Astrocyte of the cerebellum (primary cell): ENCODE measurements at regions not wholly inside any gene's neighbourhood (a gene's known extent, or its start where the extent isn't known, plus 50 kb on each side); places are given as distances from the start of the nearest gene placed in this dataset.
"Not testable (repeated sequence)": the region's sequence is repeated elsewhere in the genome, so short reads cannot be mapped to it uniquely, and the experiment has no call there.

Experiments
- DNase-seq: peaks from one replicate; pipeline ENCODE4 v3.0.0-alpha.2; 2011; ENCODE audit warnings: low read depth
- H3K4me3 ChIP-seq: 2 replicates; pipeline ENCODE4 v1.5.1; 2011; ENCODE audit warnings: mild to moderate bottlenecking, low read depth, low read length, moderate library complexity
- in situ Hi-C: cut with HindIII; loops from 2 replicates; pipeline ENCODE4 v1.10.0; 2017; ENCODE audit warnings: low sequenced_read_pairs
- TF ChIP-seq, protein P1 (sequence below): IDR thresholded peaks from 2 replicates; pipeline ENCODE4 v1.5.1; 2012; ENCODE audit warnings: low read length, low read depth, moderate library complexity, mild to moderate bottlenecking; ENCODE audit errors: missing control alignments

GRCh38 chr7:28330384-28331070, 81.8 kb upstream of the CREB5 start:
- in situ Hi-C loops = loop anchor here (5.0 kb wide), 1 partner anchor 38 kb away; no protein-coding TSS in a partner anchor
- TF ChIP-seq, protein P1, sequence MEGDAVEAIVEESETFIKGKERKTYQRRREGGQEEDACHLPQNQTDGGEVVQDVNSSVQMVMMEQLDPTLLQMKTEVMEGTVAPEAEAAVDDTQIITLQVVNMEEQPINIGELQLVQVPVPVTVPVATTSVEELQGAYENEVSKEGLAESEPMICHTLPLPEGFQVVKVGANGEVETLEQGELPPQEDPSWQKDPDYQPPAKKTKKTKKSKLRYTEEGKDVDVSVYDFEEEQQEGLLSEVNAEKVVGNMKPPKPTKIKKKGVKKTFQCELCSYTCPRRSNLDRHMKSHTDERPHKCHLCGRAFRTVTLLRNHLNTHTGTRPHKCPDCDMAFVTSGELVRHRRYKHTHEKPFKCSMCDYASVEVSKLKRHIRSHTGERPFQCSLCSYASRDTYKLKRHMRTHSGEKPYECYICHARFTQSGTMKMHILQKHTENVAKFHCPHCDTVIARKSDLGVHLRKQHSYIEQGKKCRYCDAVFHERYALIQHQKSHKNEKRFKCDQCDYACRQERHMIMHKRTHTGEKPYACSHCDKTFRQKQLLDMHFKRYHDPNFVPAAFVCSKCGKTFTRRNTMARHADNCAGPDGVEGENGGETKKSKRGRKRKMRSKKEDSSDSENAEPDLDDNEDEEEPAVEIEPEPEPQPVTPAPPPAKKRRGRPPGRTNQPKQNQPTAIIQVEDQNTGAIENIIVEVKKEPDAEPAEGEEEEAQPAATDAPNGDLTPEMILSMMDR = no peak
- no peak for DNase-seq
- no peak overlapping the region for H3K4me3 ChIP-seq

DNA sequence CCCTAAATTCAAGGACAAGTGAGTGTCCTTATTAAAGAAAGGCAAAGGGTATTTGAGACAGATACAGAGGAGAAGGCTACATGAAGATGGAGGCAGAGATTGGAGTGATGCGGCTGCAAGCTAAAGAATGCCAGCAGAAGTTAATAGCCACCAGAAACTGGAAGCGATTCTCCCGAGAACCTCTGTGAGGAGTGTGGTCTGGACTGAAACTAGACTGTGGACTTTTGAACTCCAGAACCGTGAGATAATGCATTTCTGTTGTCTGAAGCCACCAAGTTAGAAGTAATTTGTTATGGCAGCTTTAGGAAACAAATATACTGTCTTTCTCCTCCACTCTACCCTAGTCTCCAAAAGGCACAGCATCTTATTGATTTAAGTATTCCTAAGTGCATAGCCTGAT, 80.3 kb upstream of the CREB5 start:
- in situ Hi-C loops = loop anchor here (5.0 kb wide), 1 partner anchor 40 kb away; no protein-coding TSS in a partner anchor
- DNase-seq = no peak
- no peak overlapping the region for H3K4me3 ChIP-seq
- TF ChIP-seq, protein P1 = no peak

DNA sequence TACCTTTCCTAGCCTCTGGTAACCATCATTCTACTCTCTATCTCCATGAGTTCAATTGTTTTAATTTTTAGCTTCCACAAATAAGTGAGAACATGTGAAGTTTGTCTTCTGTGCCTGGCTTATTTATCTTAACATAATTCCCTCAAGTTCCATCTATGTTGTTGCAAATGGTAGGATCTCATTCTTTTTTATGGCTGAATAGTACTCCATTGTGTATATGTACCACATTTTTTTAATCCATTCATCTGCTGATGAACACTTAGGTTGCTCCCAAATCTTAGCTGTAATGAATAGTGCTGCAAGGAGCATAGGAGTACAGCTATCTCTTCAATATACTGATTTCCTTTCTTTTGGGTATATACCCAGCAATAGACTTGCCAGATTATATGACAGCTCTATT, 78.8 kb upstream of the CREB5 start:
- not testable (repeated sequence) for H3K4me3 ChIP-seq, DNase-seq
- in situ Hi-C loops = loop anchor here (5.0 kb wide), 1 partner anchor 41 kb away; no protein-coding TSS in a partner anchor

- DNase-seq = no peak
- H3K4me3 ChIP-seq = no peak overlapping the region
- TF ChIP-seq, protein P1 = no peak
- in situ Hi-C loops = no loop called here
Observed at GRCh38 chr7:28336806-28337205, 75.5 kb upstream of the CREB5 start.

DNA sequence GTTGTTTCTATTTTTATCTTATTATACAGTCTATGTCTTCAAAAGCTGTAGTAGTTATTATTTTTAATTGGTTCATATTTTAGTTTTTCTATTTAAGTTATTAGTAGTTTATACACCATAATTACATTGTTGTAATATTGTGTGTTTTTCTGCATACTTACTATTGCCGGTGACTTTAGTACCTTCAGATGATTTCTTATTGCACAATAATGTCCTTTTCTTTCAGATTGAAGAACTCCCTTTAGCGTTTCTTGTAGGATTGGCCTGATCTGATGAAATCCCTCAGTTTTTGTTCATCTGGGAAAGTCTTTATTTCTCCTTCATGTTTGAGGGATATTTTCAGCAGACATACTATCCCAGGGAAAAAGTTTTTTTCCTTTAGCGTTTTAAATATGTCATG, 74.3 kb upstream of the CREB5 start:
- TF ChIP-seq, protein P1 = no peak
- H3K4me3 ChIP-seq = no peak overlapping the region
- no peak for DNase-seq
- in situ Hi-C loops = no loop called here

GRCh38 chr7:28343462-28343861, 68.9 kb upstream of the CREB5 start:
- TF ChIP-seq, protein P1 = no peak
- H3K4me3 ChIP-seq = no peak overlapping the region
- in situ Hi-C loops = no loop called here
- DNase-seq = no peak

- in situ Hi-C loops = no loop called here
- TF ChIP-seq, protein P1 = no peak
Observed at GRCh38 chr7:28346256-28346655, 66.1 kb upstream of the CREB5 start.

More at GRCh38 chr7:28346256-28346655, 66.1 kb upstream of the CREB5 start:
- no peak overlapping the region for H3K4me3 ChIP-seq
- DNase-seq = no peak
